ENCODE measurements at regions not wholly inside any gene's neighbourhood (a gene's known extent, or its start where the extent isn't known, plus 50 kb on each side); places are given as distances from the start of the nearest gene placed in this dataset.

- no peak for DNase-seq (ENCODE audit: low read depth)
- H3K4me3 ChIP-seq (ENCODE audit: low read depth, low read length): no peak overlapping the region
- no peak for TF ChIP-seq CTCF (conservative IDR thresholded peaks at IDR 0.05; ENCODE audit: low read depth, low read length)
These were observed 450.6 kb upstream of the TGFBR2 start for GRCh38 chr3:30155755-30156154.

GRCh38 chr3:30156586-30157498, 449.6 kb upstream of the TGFBR2 start:
- TF ChIP-seq CTCF (conservative IDR thresholded peaks at IDR 0.05; ENCODE audit: low read depth, low read length): no peak
- no peak overlapping the region for H3K4me3 ChIP-seq (ENCODE audit: low read depth, low read length)
- DNase-seq (ENCODE audit: low read depth): no peak

- no peak for TF ChIP-seq CTCF (conservative IDR thresholded peaks at IDR 0.05; ENCODE audit: low read depth, low read length)
- DNase-seq (ENCODE audit: low read depth): peak; percentile 66
- H3K4me3 ChIP-seq (ENCODE audit: low read depth, low read length): no peak overlapping the region
These were observed 445.0 kb upstream of the TGFBR2 start for GRCh38 chr3:30161375-30161774.

- no peak for TF ChIP-seq CTCF (conservative IDR thresholded peaks at IDR 0.05; ENCODE audit: low read depth, low read length)
- DNase-seq (ENCODE audit: low read depth): no peak
These were observed 443.8 kb upstream of the TGFBR2 start for GRCh38 chr3:30162579-30162978.

GRCh38 chr3:30166535-30166934, 439.9 kb upstream of the TGFBR2 start:
- no peak for TF ChIP-seq CTCF (conservative IDR thresholded peaks at IDR 0.05; ENCODE audit: low read depth, low read length)
- H3K4me3 ChIP-seq (ENCODE audit: low read depth, low read length): no peak overlapping the region
- no peak for DNase-seq (ENCODE audit: low read depth)

More at GRCh38 chr3:30162579-30162978, 443.8 kb upstream of the TGFBR2 start:
- no peak overlapping the region for H3K4me3 ChIP-seq (ENCODE audit: low read depth, low read length)

GRCh38 chr3:30167541-30168011, 438.8 kb upstream of the TGFBR2 start:
- peak; percentile 22 for DNase-seq (ENCODE audit: low read depth)
- no peak overlapping the region for H3K4me3 ChIP-seq (ENCODE audit: low read depth, low read length)
- TF ChIP-seq CTCF (conservative IDR thresholded peaks at IDR 0.05; ENCODE audit: low read depth, low read length): no peak

GRCh38 chr3:30169487-30169886, 436.9 kb upstream of the TGFBR2 start:
- H3K4me3 ChIP-seq (ENCODE audit: low read depth, low read length): no peak overlapping the region
- no peak for DNase-seq (ENCODE audit: low read depth)
- TF ChIP-seq CTCF (conservative IDR thresholded peaks at IDR 0.05; ENCODE audit: low read depth, low read length): no peak
